Ovary (tissue), 3 donors: ENCODE measurements at regions not wholly inside any gene's neighbourhood (a gene's known extent, or its start where the extent isn't known, plus 50 kb on each side); places are given as distances from the start of the nearest gene placed in this dataset.

Experiments
- CTCF ChIP-seq, 3 donors: fragments of 450-650 bp in 2 of 3; fragments of 200-600 bp in 1 of 3; IDR thresholded peaks; one replicate each; pipeline versions ENCODE4 v1.5.1 to v1.8.0; 2016 to 2022; ENCODE audit warnings: antibody characterized with exemption in 3 of 3, mild to moderate bottlenecking in 1 of 3
- EP300 ChIP-seq: sonication (generic); formaldehyde crosslinking; IDR thresholded peaks from one replicate; pipeline ENCODE4 v1.6.1; 2017; ENCODE audit warnings: antibody characterized with exemption
- POLR2A ChIP-seq: fragments of 450-650 bp; IDR thresholded peaks from one replicate; pipeline ENCODE4 v1.6.1; 2017; ENCODE audit warnings: antibody characterized with exemption, mild to moderate bottlenecking, moderate library complexity
- donor health status: DM: no; HTN: no; CAD: no.

GRCh38 chr6:44051515-44051914 is 75.7 kb downstream of the MRPL14 start:
- TF ChIP-seq CTCF (IDR thresholded peaks at IDR 0.05) (no peak), POLR2A (no peak), EP300 (no peak)
